Heart right ventricle (tissue), 16 donors: ENCODE measurements at regions not wholly inside any gene's neighbourhood (a gene's known extent, or its start where the extent isn't known, plus 50 kb on each side); places are given as distances from the start of the nearest gene placed in this dataset.

Source experiments
- ATAC-seq, 8 donors: fragments of 200-7000 bp; cut with Tn5 transposase; one replicate each; pipeline ENCODE4 v1.9.1; 2020; ENCODE audit warnings: mild to moderate bottlenecking in 8 of 8, moderate library complexity in 8 of 8, moderate number of reproducible peaks in 1 of 8
- DNase-seq, 2 donors: peaks; one replicate each; pipeline ENCODE4 v3.0.0-alpha.2; 2020
- H3K27ac ChIP-seq, 10 donors: fragments of 200-600 bp; sonication (generic) in 2 of 10; one replicate each; pipeline versions ENCODE4 v1.5.0 to v1.8.0; 2020 to 2022; ENCODE audit warnings: mild to moderate bottlenecking in 3 of 10
- H3K27me3 ChIP-seq, 7 donors: fragments of 200-600 bp; one replicate each; pipeline ENCODE4 v1.8.0; 2021 to 2022; ENCODE audit warnings: mild to moderate bottlenecking in 2 of 7
- H3K36me3 ChIP-seq, 9 donors: fragments of 200-600 bp; sonication (generic) in 1 of 9; one replicate each; pipeline versions ENCODE4 v1.5.0 to v1.8.0; 2020 to 2022; ENCODE audit warnings: mild to moderate bottlenecking in 2 of 9
- H3K4me1 ChIP-seq, 9 donors: fragments of 200-600 bp; sonication (generic) in 1 of 9; one replicate each; pipeline versions ENCODE4 v1.5.0 to v1.8.0; 2020 to 2022; ENCODE audit warnings: mild to moderate bottlenecking in 4 of 9
- H3K4me3 ChIP-seq, 10 donors: fragments of 200-600 bp; sonication (generic) in 2 of 10; one replicate each; pipeline versions ENCODE4 v1.5.0 to v1.8.0; 2020 to 2022; ENCODE audit warnings: mild to moderate bottlenecking in 7 of 10, moderate library complexity in 2 of 10
- H3K9me3 ChIP-seq, 11 donors: fragments of 200-600 bp in 10 of 11; sonication (generic) in 2 of 11; one replicate each; pipeline versions ENCODE4 v1.5.0 to v1.8.0; 2013 to 2022; ENCODE audit warnings: mild to moderate bottlenecking in 2 of 11, control low read depth in 1 of 11, moderate library complexity in 1 of 11
- WGBS, 2 donors: extraction: QIAGEN DNeasy Blood & Tissue Kit; methylation state at CpG; one replicate each; pipeline ENCODE4 v1.1.7; 2013; ENCODE audit warnings: inconsistent platforms in 1 of 2; 5-methylcytosine and 5-hydroxymethylcytosine counted together
- intact Hi-C, 10 donors: fragments of 100-400 bp; cut with DNase I; formaldehyde crosslinking; loops; one replicate each; pipeline versions ENCODE4 v1.11.1 to v1.14.2; 2022
- TF ChIP-seq, protein P1 (sequence below), 9 donors: fragments of 200-600 bp; sonication (generic) in 2 of 9; IDR thresholded peaks; one replicate each; pipeline versions ENCODE4 v1.5.0 to v1.8.0; 2021 to 2022; ENCODE audit warnings: antibody characterized with exemption in 9 of 9, mild to moderate bottlenecking in 5 of 9, moderate library complexity in 1 of 9
- donor health status: Arrhythmogenic right ventricular cardiomyopathy.
- donor health status: ischemic (EF 13 %, LVEDD 7.1; RV severe dilation, severe dysfunction).
- donor health status: healthy with polysubstance abuse.
- donor health status: DM: no; HTN: yes; CAD: no.
- donor health status: DM: no; HTN: no; CAD: no.
- donor health status: ischemic (EF 25% LVEDD 6.9; RV normal size, moderate dysfunction).
- donor health status: ischemic (EF 25% LVEDD 5.7; RV mildly dilated, moderate dysfunction).
- donor health status: healthy.
- donor health status: DM: yes; HTN: yes; CAD: no.
- donor health status: Ischemic cardiomyopathy.
- donor health status: ischemic (EF 35%, LVEDD 5.7; RV mildly dilated, moderate dysfunction).
- donor health status: nonischemic (EF 11% LVEDD 7.7; RV severe dilation, severe dysfunction).
- donor health status: DM: yes; HTN: yes; CAD: no.
- donor health status: PGD.
- donor health status: ischemic (EF 29% LVEDD 5.4; RV normal size, mild dysfunction).
- donor health status: nonischemic (EF 23%, LVEDD 6.1; RV moderate dilation, normal function).

DNA sequence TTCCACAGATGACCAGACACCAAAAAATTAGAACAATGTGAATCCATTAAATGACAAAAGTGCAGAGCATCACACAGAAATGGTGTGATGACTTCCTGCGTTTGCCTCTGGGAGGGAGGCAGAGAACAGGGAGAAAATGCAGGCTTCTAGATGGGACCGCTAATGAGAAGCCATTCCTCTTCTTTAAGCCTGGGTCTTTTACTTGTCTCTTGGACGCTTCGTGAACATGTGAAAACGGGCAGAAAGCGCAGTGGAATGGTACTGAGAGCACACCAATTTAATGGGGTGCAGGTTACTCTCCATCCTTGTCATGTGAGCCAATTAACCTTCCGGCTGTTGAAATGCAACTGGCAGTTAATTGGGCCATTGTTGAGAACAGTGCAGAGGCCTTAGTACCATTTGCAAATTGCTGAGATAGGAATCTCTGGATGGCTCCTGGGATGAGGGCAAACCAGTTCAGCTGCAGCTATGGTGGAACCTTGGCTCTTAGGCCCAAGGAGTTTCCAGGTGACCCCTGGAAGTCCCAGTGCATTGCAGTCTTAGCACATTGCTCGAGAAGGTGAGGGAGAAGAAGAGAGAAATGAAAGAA is 210.4 kb upstream of the CXCR4 start:
- no peak for ATAC-seq
- Histone ChIP-seq H3K4me1 (peaks cover 0 to 52% (median 0%) of the 10 kb centered on the region in 9 donors), H3K9me3 (no peaks in the 10 kb centered on the region), H3K4me3 (no peak overlapping the region), H3K27ac (peak overlapping the region in 1 of 10 donors; percentile 76), H3K27me3 (no peaks in the 10 kb centered on the region), H3K36me3 (no peaks in the 10 kb centered on the region)
- intact Hi-C loops: no loop called here
- 65 to 90% methylated on average over 8 of the region's 8 CpGs for WGBS, 2 donors
- no peak for DNase-seq
- TF ChIP-seq, protein P1, sequence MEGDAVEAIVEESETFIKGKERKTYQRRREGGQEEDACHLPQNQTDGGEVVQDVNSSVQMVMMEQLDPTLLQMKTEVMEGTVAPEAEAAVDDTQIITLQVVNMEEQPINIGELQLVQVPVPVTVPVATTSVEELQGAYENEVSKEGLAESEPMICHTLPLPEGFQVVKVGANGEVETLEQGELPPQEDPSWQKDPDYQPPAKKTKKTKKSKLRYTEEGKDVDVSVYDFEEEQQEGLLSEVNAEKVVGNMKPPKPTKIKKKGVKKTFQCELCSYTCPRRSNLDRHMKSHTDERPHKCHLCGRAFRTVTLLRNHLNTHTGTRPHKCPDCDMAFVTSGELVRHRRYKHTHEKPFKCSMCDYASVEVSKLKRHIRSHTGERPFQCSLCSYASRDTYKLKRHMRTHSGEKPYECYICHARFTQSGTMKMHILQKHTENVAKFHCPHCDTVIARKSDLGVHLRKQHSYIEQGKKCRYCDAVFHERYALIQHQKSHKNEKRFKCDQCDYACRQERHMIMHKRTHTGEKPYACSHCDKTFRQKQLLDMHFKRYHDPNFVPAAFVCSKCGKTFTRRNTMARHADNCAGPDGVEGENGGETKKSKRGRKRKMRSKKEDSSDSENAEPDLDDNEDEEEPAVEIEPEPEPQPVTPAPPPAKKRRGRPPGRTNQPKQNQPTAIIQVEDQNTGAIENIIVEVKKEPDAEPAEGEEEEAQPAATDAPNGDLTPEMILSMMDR (IDR thresholded peaks at IDR 0.05): no peak

DNA sequence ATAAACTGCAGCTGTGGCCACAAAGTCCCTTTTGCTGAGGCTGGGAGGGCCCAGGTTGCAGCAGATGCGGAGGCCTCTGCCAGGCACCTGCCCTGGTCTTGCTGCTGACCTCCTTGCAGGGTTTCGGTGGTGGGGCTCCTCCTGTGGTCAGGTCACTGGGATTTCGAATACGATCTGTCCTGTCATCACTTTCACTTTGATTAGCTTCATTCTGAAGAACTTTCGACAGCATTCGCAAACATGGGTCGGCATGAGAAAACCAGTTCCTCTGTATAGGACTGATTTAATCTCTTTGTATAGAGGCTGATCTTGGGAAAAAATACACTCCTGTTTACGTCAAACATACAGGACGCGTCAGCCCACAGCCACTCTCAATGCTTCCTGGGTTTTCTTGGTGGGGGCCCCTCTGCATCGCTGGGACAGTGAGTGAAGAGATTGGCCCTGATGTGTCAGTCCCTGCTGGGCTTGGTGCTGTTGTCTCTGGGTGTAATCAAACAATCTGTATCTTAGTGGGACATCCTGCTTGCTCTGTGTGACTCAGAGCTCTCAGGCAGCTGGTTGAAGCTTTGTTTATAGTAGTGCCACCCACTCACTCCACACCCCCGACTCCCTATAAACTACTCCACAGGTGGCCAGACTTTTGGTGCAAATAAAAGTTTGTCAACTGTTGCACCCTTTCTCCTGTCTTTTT is 209.4 kb upstream of the CXCR4 start:
- peak in 5 of 8 donors; percentile 38 to 68 (median 65) for ATAC-seq

DNA sequence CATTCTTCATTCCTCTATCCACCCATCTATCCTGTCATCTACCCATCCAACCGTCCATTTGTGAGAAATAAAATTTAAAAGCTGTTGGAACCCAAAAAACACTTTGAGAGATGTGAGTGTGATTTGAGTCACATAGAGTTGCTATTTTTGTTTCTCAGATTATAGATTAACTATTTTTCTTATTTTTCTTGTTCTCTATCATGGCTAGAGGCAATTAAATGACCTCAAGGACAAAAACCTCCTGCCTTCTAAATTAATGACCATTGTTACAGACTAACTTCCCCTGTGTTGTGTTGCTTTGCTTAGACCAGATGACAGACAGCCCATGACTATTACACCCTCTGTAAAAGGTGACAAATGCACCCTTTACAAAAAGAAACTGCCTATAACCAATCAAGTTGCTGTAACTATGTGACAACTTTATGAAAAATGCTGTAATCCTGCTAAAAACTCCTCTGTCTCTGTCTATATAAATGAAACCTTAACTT is 207.9 kb upstream of the CXCR4 start:
- peak overlapping the region in 1 of 10 donors; percentile 76 for H3K27ac ChIP-seq
- H3K4me1 ChIP-seq: peaks cover 0 to 51% (median 0%) of the 10 kb centered on the region in 9 donors
- H3K4me3 ChIP-seq: no peak overlapping the region
- intact Hi-C loops: no loop called here
- WGBS, 2 donors: 84 to 92% methylated on average over 1 of the region's 1 CpG
- DNase-seq: no peak
- TF ChIP-seq, protein P1 (IDR thresholded peaks at IDR 0.05): no peak
- H3K36me3 ChIP-seq: no peaks in the 10 kb centered on the region
- no peaks in the 10 kb centered on the region for H3K9me3 ChIP-seq
- ATAC-seq: no peak
- no peaks in the 10 kb centered on the region for H3K27me3 ChIP-seq

More for the DNA sequence above, 209.4 kb upstream of the CXCR4 start:
- no peak for DNase-seq
- TF ChIP-seq, protein P1 (IDR thresholded peaks at IDR 0.05): no peak
- Histone ChIP-seq H3K9me3 (no peaks in the 10 kb centered on the region), H3K36me3 (no peaks in the 10 kb centered on the region), H3K27ac (peak overlapping the region in 1 of 10 donors; percentile 76), H3K4me1 (peaks cover 0 to 54% (median 0%) of the 10 kb centered on the region in 9 donors), H3K27me3 (no peaks in the 10 kb centered on the region), H3K4me3 (peak overlapping the region in 4 of 10 donors; percentile 3 to 33 (median 20))
- 45 to 59% methylated on average over 12 of the region's 12 CpGs for whole genome bisulfite sequencing, 2 donors
- intact Hi-C loops: no loop called here

DNA sequence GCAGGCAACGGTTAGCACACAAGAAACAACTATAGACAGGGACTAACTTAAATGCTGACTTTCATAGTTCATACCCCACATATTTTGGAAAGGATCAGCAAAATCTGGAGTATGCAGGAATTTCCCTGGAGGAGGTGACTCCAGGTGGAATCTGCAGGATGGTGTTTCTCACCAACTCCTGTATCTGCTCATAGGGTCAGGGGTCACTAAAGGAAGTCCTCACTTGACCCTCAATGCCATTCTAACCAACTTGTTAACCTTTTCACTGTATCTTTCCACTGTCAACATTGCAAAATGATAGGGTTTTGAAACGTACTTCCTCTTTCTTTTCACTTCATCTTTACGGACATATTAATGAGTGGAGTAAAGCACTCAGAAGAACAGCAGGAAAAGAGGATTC is 207.0 kb upstream of the CXCR4 start:
- peaks cover 0 to 51% (median 0%) of the 10 kb centered on the region in 9 donors for H3K4me1 ChIP-seq
- ATAC-seq (peak in 1 of 8 donors; percentile 40), DNase-seq (no peak)
- TF ChIP-seq, protein P1 (IDR thresholded peaks at IDR 0.05): no peak
- H3K4me3 ChIP-seq: no peak overlapping the region
- H3K9me3 ChIP-seq: no peaks in the 10 kb centered on the region
- no peaks in the 10 kb centered on the region for H3K27me3 ChIP-seq
- peak overlapping the region in 1 of 10 donors; percentile 76 for H3K27ac ChIP-seq
- no peaks in the 10 kb centered on the region for H3K36me3 ChIP-seq
- 76 to 77% methylated on average over 3 of the region's 3 CpGs for WGBS, 2 donors
- intact Hi-C loops: no loop called here
